ENCODE measurements at regions not wholly inside any gene's neighbourhood (a gene's known extent, or its start where the extent isn't known, plus 50 kb on each side); places are given as distances from the start of the nearest gene placed in this dataset.

GRCh38 chr7:53292341-53292740 is 256.9 kb downstream of the POM121L12 start:
- no peaks in the 10 kb centered on the region for H3K4me1 Mint-ChIP-seq (ENCODE audit: low read depth)
- H3K36me3 Mint-ChIP-seq (ENCODE audit: low read depth) = no peaks in the 10 kb centered on the region
- no peak overlapping the region for H3K4me3 Mint-ChIP-seq
- no peak for DNase-seq (ENCODE audit: low spot score)
- no peak overlapping the region for H3K27ac Mint-ChIP-seq
- no peaks in the 10 kb centered on the region for H3K27me3 Mint-ChIP-seq (ENCODE audit: low read depth)
- peaks cover 40% of the 10 kb centered on the region for H3K9me3 Mint-ChIP-seq

GRCh38 chr7:53302496-53303246 is 267.2 kb downstream of the POM121L12 start:
- Mint-ChIP-seq H3K4me3 (no peak overlapping the region), H3K27me3 (ENCODE audit: low read depth) (no peaks in the 10 kb centered on the region), H3K4me1 (ENCODE audit: low read depth) (no peaks in the 10 kb centered on the region), H3K36me3 (ENCODE audit: low read depth) (no peaks in the 10 kb centered on the region), H3K9me3 (peaks cover 55% of the 10 kb centered on the region), H3K27ac (no peak overlapping the region)
- DNase-seq (ENCODE audit: low spot score) = no peak

GRCh38 chr7:53303781-53304180 is 268.3 kb downstream of the POM121L12 start:
- no peak overlapping the region for H3K4me3 Mint-ChIP-seq
- H3K9me3 Mint-ChIP-seq = peaks cover 60% of the 10 kb centered on the region
- H3K27me3 Mint-ChIP-seq (ENCODE audit: low read depth) = no peaks in the 10 kb centered on the region
- H3K27ac Mint-ChIP-seq = no peak overlapping the region
- H3K4me1 Mint-ChIP-seq (ENCODE audit: low read depth) = no peaks in the 10 kb centered on the region
- DNase-seq (ENCODE audit: low spot score) = no peak
- no peaks in the 10 kb centered on the region for H3K36me3 Mint-ChIP-seq (ENCODE audit: low read depth)

GRCh38 chr7:53306846-53307245 is 271.4 kb downstream of the POM121L12 start:
- no peaks in the 10 kb centered on the region for H3K36me3 Mint-ChIP-seq (ENCODE audit: low read depth)
- H3K4me1 Mint-ChIP-seq (ENCODE audit: low read depth) = no peaks in the 10 kb centered on the region
- peaks cover 79% of the 10 kb centered on the region for H3K9me3 Mint-ChIP-seq
- no peaks in the 10 kb centered on the region for H3K27me3 Mint-ChIP-seq (ENCODE audit: low read depth)
- no peak for DNase-seq (ENCODE audit: low spot score)
- no peak overlapping the region for H3K4me3 Mint-ChIP-seq
- H3K27ac Mint-ChIP-seq = no peak overlapping the region

- no peak overlapping the region for H3K27ac Mint-ChIP-seq
- H3K36me3 Mint-ChIP-seq (ENCODE audit: low read depth) = no peaks in the 10 kb centered on the region
- no peaks in the 10 kb centered on the region for H3K27me3 Mint-ChIP-seq (ENCODE audit: low read depth)
- no peaks in the 10 kb centered on the region for H3K4me1 Mint-ChIP-seq (ENCODE audit: low read depth)
- H3K4me3 Mint-ChIP-seq = no peak overlapping the region
- DNase-seq (ENCODE audit: low spot score) = no peak
- peaks cover 60% of the 10 kb centered on the region for H3K9me3 Mint-ChIP-seq
These were observed 275.8 kb downstream of the POM121L12 start for GRCh38 chr7:53311205-53311604.

GRCh38 chr7:53315981-53316380 is 280.5 kb downstream of the POM121L12 start:
- no peak for DNase-seq (ENCODE audit: low spot score)
- Mint-ChIP-seq H3K36me3 (ENCODE audit: low read depth) (no peaks in the 10 kb centered on the region), H3K9me3 (peaks cover 46% of the 10 kb centered on the region), H3K4me3 (no peak overlapping the region), H3K4me1 (ENCODE audit: low read depth) (no peaks in the 10 kb centered on the region), H3K27ac (no peak overlapping the region), H3K27me3 (ENCODE audit: low read depth) (no peaks in the 10 kb centered on the region)

GRCh38 chr7:53318566-53318965 is 283.1 kb downstream of the POM121L12 start:
- Mint-ChIP-seq H3K9me3 (peaks cover 50% of the 10 kb centered on the region), H3K36me3 (ENCODE audit: low read depth) (no peaks in the 10 kb centered on the region)

GRCh38 chr7:53325061-53325460 is 289.6 kb downstream of the POM121L12 start:
- Mint-ChIP-seq H3K4me1 (ENCODE audit: low read depth) (no peaks in the 10 kb centered on the region), H3K27me3 (ENCODE audit: low read depth) (no peaks in the 10 kb centered on the region), H3K27ac (no peak overlapping the region), H3K9me3 (peaks cover 43% of the 10 kb centered on the region), H3K36me3 (ENCODE audit: low read depth) (no peaks in the 10 kb centered on the region), H3K4me3 (no peak overlapping the region)
- no peak for DNase-seq (ENCODE audit: low spot score)

More at GRCh38 chr7:53318566-53318965, 283.1 kb downstream of the POM121L12 start:
- DNase-seq (ENCODE audit: low spot score) = no peak
- Mint-ChIP-seq H3K27me3 (ENCODE audit: low read depth) (no peaks in the 10 kb centered on the region), H3K27ac (no peak overlapping the region), H3K4me3 (no peak overlapping the region), H3K4me1 (ENCODE audit: low read depth) (no peaks in the 10 kb centered on the region)

- Mint-ChIP-seq H3K27ac (no peak overlapping the region), H3K36me3 (ENCODE audit: low read depth) (no peaks in the 10 kb centered on the region), H3K4me1 (ENCODE audit: low read depth) (no peaks in the 10 kb centered on the region)
These were observed 291.2 kb downstream of the POM121L12 start for GRCh38 chr7:53326634-53327033.

GRCh38 chr7:53336105-53336668 is 300.8 kb downstream of the POM121L12 start:
- H3K4me1 Mint-ChIP-seq (ENCODE audit: low read depth) = no peaks in the 10 kb centered on the region
- no peaks in the 10 kb centered on the region for H3K27me3 Mint-ChIP-seq (ENCODE audit: low read depth)
- H3K4me3 Mint-ChIP-seq = no peak overlapping the region
- DNase-seq (ENCODE audit: low spot score) = no peak
- no peak overlapping the region for H3K27ac Mint-ChIP-seq
- peaks cover 35% of the 10 kb centered on the region for H3K9me3 Mint-ChIP-seq
- H3K36me3 Mint-ChIP-seq (ENCODE audit: low read depth) = no peaks in the 10 kb centered on the region

More at GRCh38 chr7:53326634-53327033, 291.2 kb downstream of the POM121L12 start:
- DNase-seq (ENCODE audit: low spot score) = no peak
- Mint-ChIP-seq H3K27me3 (ENCODE audit: low read depth) (no peaks in the 10 kb centered on the region), H3K4me3 (no peak overlapping the region), H3K9me3 (peaks cover 51% of the 10 kb centered on the region)

- Mint-ChIP-seq H3K9me3 (peaks cover 49% of the 10 kb centered on the region), H3K36me3 (ENCODE audit: low read depth) (no peaks in the 10 kb centered on the region), H3K27ac (no peak overlapping the region), H3K4me1 (ENCODE audit: low read depth) (no peaks in the 10 kb centered on the region), H3K4me3 (no peak overlapping the region), H3K27me3 (ENCODE audit: low read depth) (no peaks in the 10 kb centered on the region)
- DNase-seq (ENCODE audit: low spot score) = no peak
These were observed 304.8 kb downstream of the POM121L12 start for GRCh38 chr7:53340220-53340619.

- Mint-ChIP-seq H3K9me3 (peaks cover 38% of the 10 kb centered on the region), H3K36me3 (ENCODE audit: low read depth) (no peaks in the 10 kb centered on the region), H3K27ac (no peak overlapping the region), H3K4me3 (no peak overlapping the region), H3K27me3 (ENCODE audit: low read depth) (no peaks in the 10 kb centered on the region), H3K4me1 (ENCODE audit: low read depth) (no peaks in the 10 kb centered on the region)
- DNase-seq (ENCODE audit: low spot score) = no peak
These were observed 314.8 kb downstream of the POM121L12 start for GRCh38 chr7:53350241-53350640.

- Mint-ChIP-seq H3K9me3 (peaks cover 47% of the 10 kb centered on the region), H3K27me3 (ENCODE audit: low read depth) (no peaks in the 10 kb centered on the region), H3K36me3 (ENCODE audit: low read depth) (no peaks in the 10 kb centered on the region), H3K4me3 (no peak overlapping the region), H3K27ac (no peak overlapping the region), H3K4me1 (ENCODE audit: low read depth) (no peaks in the 10 kb centered on the region)
- DNase-seq (ENCODE audit: low spot score) = no peak
These were observed 316.2 kb downstream of the POM121L12 start for GRCh38 chr7:53351681-53352080.

GRCh38 chr7:53358269-53358668 is 322.8 kb downstream of the POM121L12 start:
- H3K36me3 Mint-ChIP-seq (ENCODE audit: low read depth) = no peaks in the 10 kb centered on the region
- no peaks in the 10 kb centered on the region for H3K27me3 Mint-ChIP-seq (ENCODE audit: low read depth)
- H3K4me3 Mint-ChIP-seq = no peak overlapping the region
- DNase-seq (ENCODE audit: low spot score) = no peak
- peaks cover 52% of the 10 kb centered on the region for H3K9me3 Mint-ChIP-seq
- H3K4me1 Mint-ChIP-seq (ENCODE audit: low read depth) = no peaks in the 10 kb centered on the region
- H3K27ac Mint-ChIP-seq = no peak overlapping the region

- Mint-ChIP-seq H3K9me3 (peaks cover 37% of the 10 kb centered on the region), H3K27ac (no peak overlapping the region), H3K4me3 (no peak overlapping the region), H3K4me1 (ENCODE audit: low read depth) (no peaks in the 10 kb centered on the region), H3K27me3 (ENCODE audit: low read depth) (no peaks in the 10 kb centered on the region), H3K36me3 (ENCODE audit: low read depth) (no peaks in the 10 kb centered on the region)
- no peak for DNase-seq (ENCODE audit: low spot score)
These were observed 347.7 kb downstream of the POM121L12 start for GRCh38 chr7:53383131-53383530.

Data from T-helper 2 cell treated with Interferon-gamma antibody and Interleukin-4, amounts not matched to agents 5 μg/mL and 100 μg/mL, for 36 hours (primary cell).